GM19395 (cell line): ENCODE measurements at regions not wholly inside any gene's neighbourhood (a gene's known extent, or its start where the extent isn't known, plus 50 kb on each side); places are given as distances from the start of the nearest gene placed in this dataset.

Source experiments
- ATAC-seq: cut with Tn5 transposase; IDR thresholded peaks from one replicate; pipeline ENCODE4 v1.9.1; 2021; ENCODE audit warnings: mild to moderate bottlenecking, moderate library complexity; ENCODE audit not compliant: unreplicated experiment

DNA sequence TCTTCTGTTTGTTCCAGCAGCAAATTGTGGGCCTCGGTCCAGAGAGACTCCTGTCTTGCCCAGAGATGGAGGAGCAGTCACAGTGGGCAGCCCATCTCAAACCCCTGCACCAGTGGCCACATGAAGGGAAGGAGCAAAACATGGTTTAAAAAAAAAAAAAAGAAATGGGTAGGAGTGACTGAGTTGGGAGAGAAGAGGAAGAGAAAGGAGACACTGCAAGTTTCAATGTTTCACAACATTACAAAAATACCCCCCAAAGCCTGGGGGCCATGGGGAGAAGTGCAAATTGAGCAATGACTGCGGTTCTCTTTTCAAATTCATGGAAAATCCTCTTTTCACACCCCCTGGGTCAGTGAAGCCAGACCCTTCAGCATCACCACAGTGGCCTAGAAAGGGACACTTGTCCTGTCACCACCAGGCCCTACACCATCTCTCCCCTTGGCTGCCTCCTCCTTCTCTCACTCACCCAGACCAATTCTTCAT, 117.1 kb downstream of the ZFP36L2 start:
- ATAC-seq = no peak

DNA sequence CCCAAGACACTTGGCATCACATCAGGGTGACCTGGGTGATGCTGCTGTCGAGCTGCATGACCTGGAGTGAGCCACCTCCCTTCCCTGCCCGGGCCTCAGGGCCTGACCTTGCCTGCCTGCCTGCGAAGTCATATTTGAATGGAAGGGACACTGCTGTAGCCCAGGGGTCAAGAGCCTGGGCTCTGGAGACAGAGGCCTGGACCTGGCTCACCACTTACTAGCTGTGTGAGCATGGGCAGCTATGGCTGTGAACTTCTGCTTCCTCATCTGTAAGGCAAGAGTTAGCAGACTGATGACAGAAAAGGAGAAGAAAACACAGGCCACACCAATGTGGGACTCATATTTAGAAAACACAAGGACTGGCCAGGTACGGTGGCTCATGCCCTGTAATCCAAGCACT, 118.7 kb downstream of the ZFP36L2 start:
- no peak for ATAC-seq

DNA sequence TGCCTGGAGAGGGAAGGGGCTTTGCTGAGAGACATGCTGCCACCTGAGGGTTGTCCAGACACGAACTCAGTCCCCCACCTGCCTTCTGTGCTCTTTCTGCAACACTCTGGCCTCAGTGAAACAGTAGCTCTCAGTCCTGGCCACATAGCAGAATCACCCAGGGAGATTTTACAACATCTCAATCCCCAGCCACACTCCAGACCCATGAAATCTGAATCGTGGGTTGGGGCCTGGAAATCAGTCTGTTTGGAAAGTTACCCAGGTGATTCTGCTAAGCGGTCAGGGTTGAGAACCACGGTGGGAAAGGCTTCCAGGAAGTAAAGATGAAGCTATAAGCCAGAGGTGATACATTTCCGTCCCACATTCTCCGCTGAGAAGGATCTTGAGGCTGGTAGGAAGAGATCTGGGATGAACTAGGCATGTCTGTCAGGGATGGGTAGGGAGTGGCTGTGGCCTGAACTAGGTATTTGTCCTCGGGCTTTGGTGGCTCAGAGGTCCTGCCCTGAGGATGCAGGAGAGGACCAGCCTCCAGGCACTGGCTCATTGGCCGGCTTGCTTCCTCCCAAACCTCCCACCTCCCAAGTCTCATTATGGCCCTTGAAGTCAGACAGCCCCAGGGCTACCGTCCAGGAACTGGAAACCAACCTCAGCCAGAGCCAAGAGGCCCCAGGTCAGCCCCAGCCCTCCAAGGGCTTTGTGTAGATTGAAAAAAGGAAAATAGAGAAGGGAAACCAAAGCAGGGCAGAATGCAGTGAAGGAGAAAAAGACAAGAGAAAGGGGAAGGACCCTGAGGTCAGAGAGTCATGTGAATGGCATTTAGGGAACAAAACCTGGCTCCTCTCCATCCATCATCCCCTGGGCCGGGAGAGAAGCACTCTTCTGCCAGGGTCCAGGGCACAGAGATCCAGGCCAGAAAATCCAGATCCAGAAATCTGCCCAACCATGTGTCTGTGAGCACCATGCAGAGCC, 119.6 kb downstream of the ZFP36L2 start:
- ATAC-seq = peak; percentile 68

DNA sequence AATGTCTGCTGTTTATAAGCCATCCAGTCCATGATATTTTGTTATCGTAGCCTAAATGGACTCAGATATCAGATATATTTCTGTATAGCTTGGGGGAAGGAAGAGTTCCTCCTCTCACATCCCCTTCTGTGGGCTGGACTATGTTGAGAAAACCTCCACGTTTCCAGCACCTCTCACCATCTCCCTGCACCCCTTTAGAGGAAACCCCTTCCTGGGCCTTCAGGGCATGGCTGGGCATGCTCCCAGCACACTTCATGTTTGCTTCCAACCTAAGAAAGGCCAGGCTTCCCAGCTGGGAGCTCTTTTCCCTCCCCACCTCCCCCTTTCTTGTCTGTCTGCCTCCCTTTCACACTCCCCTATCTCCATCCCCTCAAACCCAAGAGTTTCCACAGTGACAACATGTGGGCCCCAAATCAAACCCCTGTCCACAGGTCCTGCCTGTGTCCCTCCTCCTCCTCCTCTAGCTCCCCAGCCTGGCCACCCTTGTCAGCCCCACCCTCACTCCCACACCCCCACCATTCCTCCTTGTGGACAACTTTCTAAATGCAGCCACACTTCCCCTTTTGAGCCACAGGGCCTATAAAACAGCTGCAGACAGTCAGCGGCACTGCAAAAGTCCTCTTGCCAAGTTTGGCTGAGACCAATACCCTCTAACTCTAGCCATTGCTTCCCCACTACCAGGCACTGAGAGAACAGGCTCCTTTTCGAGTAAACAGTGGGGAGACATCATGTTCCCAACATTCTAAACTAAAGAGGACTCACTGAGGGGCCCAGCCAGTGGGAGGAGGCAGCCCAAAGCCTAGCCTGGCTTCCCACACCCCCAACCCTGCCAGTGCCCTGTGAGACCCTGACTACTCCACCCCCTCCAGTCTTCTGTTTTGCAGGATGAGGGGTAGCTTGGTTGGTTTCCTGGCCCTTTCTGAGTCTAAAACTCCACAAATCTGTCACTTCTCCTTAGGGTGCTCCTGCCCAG, 120.5 kb downstream of the ZFP36L2 start:
- ATAC-seq = peak; percentile 64

DNA sequence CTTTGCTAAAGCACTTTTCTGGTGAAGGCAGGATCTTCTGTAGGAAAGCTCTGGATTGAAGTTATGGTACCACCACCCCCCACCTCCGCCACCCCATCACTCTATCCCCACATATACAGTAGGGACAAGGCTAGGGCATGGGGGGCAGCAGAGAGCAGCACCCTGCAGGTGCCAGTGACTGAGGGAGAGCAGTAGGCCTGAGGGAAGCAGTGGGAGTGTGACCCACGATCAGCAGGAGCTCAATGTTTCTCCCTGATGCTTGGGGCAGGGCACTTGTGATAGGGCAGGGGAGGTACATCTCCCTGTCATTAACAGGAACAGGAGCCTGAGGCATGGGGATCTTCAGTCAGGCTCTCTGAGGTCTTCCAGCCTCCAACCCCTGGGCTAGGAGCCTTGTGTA, 121.6 kb downstream of the ZFP36L2 start:
- ATAC-seq = no peak

DNA sequence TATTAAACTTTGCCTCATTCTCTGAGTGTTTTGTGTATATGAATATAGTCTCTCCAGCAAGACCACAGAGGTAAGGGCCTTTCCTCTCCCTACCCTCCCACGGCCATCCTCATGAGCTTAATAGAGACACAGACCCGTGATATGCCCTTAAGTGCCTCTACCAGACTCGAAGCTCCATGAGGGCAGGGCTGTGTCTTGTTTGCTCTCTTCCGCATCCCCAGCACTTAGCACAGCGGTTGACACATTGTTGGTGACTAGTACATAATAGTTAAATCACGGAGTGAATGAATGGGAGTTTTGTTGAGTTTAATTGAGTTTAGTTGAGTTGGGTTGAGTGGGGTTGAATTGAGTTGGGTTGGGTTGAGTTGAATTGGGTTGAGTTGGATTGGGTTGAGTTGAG, 122.3 kb downstream of the ZFP36L2 start:
- no peak for ATAC-seq

DNA sequence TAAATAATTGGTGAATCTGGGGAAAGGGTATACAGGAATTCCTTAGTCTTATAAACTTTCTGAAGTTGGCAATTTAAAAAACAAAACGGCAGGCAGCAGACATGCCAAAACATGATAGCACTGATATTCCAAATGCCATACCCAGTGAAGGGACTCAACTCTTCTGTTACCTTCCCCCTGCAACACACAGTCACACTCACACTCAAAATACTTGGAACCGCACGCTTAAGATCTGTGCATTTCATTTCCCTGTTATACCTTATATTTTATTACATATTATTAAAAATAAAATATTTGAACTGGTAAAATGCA, 123.4 kb downstream of the ZFP36L2 start:
- ATAC-seq = no peak

DNA sequence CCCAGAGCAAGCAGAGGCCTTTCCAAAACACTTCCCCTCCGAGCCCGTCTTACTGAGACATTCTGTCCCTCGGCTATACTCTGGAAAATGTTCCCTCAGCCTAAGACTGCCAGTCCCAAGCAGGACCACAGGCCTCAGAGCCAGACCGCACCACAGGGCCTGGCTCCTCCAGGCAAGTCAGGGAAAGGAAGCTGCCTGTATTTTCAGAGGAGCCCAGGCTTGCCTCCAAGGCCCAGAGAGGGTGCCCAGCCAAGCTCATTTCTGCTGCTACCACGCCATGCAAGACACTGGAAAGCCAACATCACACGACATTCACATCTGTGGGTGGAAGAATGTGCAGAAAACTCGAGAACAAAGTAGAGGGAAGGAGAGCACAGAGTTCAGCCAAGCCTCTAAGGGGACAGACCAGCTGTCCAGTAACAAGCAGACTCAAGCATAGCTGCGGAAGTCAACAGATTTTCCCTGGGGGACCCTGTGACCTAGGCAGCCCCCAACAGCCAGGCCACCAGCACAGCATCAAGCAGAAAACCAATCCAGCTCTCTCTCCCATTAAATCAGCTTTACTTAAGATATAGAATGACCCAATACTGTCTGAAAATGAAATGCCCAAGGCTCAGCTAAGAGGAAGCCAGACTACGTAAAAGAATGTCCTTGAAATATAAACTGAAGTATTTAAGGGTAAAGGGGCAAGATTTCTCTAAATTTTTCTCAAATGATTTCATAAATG, 123.9 kb downstream of the ZFP36L2 start:
- no peak for ATAC-seq

DNA sequence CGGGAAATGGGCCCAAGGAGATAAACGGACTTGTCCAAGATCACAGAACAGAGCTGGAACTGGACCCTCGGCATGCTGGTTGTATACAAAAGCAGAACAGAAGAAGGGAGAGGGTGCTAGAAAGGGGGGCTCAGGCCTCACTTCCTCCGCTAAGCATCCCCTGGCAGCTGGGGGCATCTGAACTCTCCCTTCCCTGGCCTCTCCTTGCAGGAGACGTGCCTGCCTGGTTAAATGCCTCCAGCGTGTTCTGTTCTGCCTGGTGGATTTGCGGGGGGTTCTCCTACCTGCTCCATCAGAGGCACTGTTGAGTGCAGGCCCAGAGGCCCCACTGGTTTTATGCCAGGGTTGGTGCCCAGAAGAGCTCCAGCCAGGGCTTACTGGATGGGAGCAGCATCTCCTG, 124.7 kb downstream of the ZFP36L2 start:
- ATAC-seq = no peak

DNA sequence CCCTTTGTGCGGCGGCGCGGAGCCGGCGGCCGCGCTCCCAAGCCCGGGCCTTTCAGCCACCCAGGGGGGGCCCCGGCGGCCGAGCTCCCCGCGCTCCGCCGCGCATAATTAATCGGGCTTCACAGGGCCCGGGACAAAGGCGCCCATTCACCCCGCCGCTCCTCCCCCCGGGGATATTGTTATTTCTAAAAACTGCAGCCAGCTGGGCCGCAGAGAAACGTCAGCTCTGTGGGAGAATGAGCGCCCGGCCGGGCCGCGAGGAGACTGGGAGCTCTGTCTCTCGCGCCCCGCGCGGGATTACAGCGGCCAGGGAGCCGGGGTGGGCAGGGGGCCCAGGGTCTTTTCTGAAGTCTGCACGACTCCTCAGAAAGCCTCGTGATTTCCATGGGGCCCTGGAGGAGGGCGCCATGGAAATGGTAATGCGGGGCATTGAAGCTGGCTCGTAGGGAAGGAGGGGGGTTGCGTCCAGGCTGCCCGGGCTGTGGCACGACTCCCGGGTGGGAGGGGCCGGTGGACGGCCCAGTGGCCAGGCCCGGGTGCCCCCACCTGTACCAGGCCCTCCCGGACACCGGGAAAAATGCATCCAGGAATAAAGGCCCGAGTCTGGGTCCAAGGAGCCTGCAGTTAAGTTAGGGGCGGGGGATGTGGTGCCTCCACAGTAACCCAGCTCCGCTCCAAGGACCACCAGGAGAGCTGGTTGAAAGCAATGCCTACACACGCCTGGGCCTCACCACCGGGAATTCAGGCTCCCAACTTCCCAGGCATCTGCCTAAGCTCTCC, 125.3 kb downstream of the ZFP36L2 start:
- no peak for ATAC-seq

DNA sequence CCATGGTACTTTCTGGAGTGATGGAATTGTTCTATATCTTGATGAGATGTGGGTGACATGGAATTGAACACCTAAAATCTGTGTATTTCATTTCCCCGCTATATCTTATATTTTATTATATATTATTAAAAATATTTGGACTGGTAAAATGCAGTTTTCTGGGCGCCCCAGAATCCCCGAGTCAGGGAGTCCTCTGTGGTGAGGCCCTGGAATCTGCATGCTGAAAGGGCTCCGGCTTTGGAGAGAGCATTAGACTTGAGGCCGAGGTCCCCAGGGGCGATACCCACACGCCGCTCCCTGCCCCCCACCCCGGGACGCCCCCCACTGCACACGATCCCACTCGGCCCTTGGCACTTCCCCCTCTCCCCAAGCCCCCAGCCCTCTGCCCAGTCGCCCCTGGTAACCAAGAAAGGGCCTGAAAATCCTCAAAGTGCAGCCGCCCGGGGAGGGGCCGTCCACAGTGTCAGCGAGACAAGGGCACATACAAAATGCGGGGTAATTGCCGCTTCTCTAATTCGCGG, 126.0 kb downstream of the ZFP36L2 start:
- no peak for ATAC-seq

DNA sequence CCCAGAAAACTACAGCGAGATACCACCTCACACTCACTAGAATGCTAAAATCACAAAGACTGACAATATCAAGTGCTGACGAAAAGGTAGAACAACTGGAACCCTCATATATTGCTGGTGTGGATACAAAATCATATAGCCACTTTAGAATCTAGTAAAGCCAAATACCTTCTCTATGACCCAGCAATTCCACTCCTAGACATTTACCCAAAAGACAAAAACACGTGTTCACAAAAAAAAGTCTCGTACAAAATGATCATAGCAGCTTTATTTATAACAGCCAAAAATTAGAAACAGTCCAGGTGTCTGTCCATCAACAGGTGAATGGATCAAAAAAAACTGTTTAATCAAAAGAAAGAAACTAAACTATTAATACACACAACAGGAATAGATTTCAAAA, 126.6 kb downstream of the ZFP36L2 start:
- ATAC-seq = no peak

DNA sequence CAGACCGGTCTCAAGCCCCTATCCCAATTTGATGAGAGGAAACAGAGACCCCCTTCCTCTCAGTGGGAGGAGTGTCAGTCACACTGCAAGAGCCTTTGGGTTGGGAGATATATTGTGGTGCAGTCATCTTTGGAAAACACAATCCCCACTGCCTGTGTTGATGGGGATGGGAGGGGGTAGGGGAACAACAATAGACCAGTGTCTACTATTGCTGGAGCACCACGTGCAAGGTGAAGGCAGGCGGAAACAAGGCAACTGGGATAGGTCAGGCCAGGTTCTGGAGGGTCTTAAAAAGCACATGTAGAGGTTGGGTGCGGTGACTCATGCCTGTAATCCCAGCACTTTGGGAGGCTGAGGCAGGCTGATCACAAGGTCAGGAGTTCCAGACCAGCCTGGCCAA, 127.9 kb downstream of the ZFP36L2 start:
- ATAC-seq = no peak

DNA sequence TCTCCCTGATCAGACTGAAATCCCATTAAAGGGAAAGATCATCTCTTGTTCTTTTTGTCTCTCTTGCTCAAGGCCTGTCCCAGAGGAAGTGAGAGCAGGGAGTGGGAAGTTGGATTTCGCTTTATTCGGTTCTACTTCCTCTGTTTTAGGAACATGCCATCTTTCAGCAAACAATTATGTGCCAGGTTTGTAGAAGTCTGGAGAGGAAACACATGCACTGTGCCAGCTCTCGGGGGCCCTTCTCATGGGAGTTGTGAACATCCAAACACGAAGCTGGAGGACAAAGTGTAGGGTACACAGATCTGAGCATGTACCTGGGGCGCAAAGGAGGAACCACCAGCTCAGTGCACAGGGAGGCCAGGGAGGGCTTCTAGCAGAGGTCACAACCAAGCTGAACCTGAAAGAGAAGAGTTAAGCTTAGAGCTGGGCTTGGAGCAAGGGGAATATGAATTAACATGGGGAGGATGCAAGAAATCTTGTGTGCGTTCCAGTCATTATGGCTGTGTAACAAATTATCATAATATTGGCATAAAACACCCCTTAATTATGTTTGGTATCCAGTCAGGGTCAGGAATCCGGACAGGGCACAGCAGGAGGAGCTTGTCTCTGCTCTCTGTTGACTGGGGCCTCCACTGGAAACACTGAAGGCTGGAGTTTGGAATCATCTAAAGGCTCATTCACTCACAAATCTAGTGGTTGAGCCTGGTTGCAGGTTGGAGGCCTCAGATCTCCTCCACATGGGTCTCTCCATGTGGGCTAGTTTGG, 128.6 kb downstream of the ZFP36L2 start:
- no peak for ATAC-seq

DNA sequence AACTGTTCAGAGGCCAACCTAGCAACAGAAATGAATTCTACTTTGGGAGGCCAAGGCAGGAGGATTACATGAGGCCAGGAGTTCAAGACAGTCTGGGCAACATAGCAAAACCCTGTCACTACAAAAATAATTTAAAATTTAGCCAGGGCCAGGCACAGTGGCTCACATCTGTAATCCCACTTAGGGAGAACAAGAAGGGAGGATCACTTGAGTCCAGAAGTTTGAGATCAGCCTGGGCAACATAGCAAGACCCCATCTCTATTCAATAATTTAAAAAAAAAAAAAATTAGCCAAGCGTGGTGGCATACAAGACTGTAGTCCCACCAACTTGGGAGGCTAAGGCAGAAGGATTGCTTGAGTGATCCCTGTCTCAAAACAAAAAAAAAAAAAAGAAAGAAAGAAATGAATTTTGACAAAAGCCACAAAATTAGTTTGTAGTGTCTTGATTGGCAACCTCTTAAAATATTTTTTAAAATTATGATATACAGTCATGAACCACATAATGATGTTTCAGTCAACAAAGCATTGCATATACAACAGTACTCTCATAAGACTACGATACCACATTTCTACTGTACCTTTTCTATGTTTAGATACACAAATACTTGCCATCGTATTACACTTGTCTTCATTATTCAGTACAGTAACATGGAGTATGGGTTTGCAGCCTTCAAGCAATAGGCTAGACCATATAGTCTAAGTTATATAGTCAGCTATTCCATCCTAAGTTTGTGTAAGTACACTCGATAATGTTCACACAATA, 130.7 kb downstream of the ZFP36L2 start:
- no peak for ATAC-seq

DNA sequence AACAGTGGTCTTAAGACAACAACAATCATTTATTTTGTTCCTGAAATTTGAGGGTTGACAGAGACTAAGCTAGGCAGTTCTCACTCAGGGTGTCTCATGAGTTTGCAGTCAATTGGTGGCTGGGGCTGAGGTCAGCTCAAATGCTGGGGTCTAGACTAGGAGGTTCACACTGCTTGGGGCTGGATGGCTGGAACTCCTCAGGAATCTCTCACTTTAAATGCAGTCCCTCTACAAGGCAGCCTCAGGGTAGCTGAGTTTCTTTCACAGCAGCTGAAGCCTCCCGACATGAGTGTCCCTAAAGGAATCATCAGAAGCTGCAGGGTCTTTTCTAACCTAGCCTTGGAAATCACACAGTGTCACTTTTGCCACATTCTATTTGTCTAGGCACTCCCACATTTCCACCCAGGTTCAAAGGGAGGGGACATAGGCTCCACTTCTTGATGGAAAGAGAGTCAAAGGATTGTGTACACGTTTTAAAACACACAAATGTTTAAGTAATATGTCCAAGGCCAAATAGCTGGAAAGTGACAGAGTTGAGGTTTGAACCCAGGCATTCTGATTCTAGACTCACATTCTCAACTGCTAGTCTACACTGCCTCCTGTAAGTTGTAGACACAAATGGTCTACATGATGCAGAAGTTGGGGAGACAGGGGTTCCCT, 133.8 kb downstream of the ZFP36L2 start:
- no peak for ATAC-seq

DNA sequence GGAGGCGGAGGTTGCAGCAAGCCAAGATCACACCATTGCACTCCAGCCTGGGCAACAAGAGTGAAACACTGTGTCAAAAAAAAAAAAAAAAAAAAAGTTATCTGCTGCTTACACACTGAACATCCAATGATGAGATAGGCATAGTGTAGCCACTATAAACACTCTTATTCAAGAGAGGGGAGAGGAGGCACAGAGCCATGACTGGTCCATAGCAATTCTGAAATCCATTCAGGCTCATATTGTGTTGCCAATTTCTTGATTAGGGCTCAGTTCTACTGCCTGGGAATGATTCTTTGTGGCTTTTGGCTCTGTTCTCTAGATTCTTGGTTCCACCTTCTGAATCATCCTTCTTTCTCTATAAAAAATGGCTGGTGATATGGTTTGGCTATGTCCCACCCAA, 136.1 kb downstream of the ZFP36L2 start:
- no peak for ATAC-seq
